K562 (cell line): ENCODE measurements at regions not wholly inside any gene's neighbourhood (a gene's known extent, or its start where the extent isn't known, plus 50 kb on each side); places are given as distances from the start of the nearest gene placed in this dataset.

Source experiments
- CTCF ChIP-seq, 3 experiments: IDR thresholded peaks in 2 of 3; conservative IDR thresholded peaks in 1 of 3; 2 replicates each; pipeline ENCODE4 v1.5.1; 2011 to 2012; ENCODE audit warnings: low read length in 3 of 3, mild to moderate bottlenecking in 3 of 3, control low read depth in 2 of 3, improper control_type of control experiment in 1 of 3, inconsistent platforms in 1 of 3, low read depth in 1 of 3, mixed read lengths in 1 of 3, moderate library complexity in 1 of 3; ENCODE audit not compliant: insufficient read depth in 2 of 3
- ELF1 ChIP-seq: fragments of 200-800 bp; sonication (Bioruptor generic); IDR thresholded peaks from 2 replicates; pipeline ENCODE4 v1.6.1; 2016; ENCODE audit warnings: missing genetic modification characterization, missing compliant biosample characterization
- HCFC1 ChIP-seq: IDR thresholded peaks from 2 replicates; pipeline ENCODE4 v1.6.1; 2012; ENCODE audit warnings: low read depth, low read length, improper control_type of control experiment
- POLR2A ChIP-seq: fragments of 450-650 bp; conservative IDR thresholded peaks from 2 replicates; pipeline ENCODE4 v1.6.1; 2016
- TCF15 ChIP-seq: fragments of 250-450 bp; sonication (Bioruptor Pico); IDR thresholded peaks from 2 replicates; pipeline ENCODE4 v1.8.0; 2022; ENCODE audit warnings: moderate library complexity, mild to moderate bottlenecking, inconsistent platforms
- ZBED1 ChIP-seq: IDR thresholded peaks from 2 replicates; pipeline ENCODE4 v1.6.1; 2014
- ZNF253 ChIP-seq: fragments of 250-450 bp; sonication (Bioruptor Pico); conservative IDR thresholded peaks from 2 replicates; pipeline ENCODE4 v1.6.1; 2021; ENCODE audit warnings: mild to moderate bottlenecking

GRCh38 chrX:79235899-79236298 is 91.4 kb downstream of the GPR174 start:
- no peak for TF ChIP-seq ELF1
- no peak for TF ChIP-seq CTCF (IDR thresholded peaks at IDR 0.05 in 2 of 3, conservative IDR thresholded peaks at IDR 0.05 in 1 of 3; ENCODE audit: insufficient read depth in 2 of 3, low read depth in 1 of 3, low read length in 3 of 3)
- TF ChIP-seq ZBED1: no peak
- TF ChIP-seq ZNF253: no peak
- no peak for TF ChIP-seq HCFC1
- TF ChIP-seq POLR2A: no peak
- TF ChIP-seq TCF15: no peak
